HL-60 (cell line): ENCODE measurements at regions not wholly inside any gene's neighbourhood (a gene's known extent, or its start where the extent isn't known, plus 50 kb on each side); places are given as distances from the start of the nearest gene placed in this dataset.

Experiments
- CTCF ChIP-seq: IDR thresholded peaks from one replicate; pipeline ENCODE4 v1.5.1; 2011; ENCODE audit warnings: low read length, control low read depth, inconsistent platforms; ENCODE audit not compliant: insufficient read depth
- POLR2AphosphoS5 ChIP-seq: IDR thresholded peaks from 2 replicates; pipeline ENCODE4 v1.6.1; 2012; ENCODE audit warnings: low read depth

GRCh38 chr9:96075757-96076156, 200.3 kb downstream of the ERCC6L2 start:
- TF ChIP-seq CTCF (no peak), POLR2AphosphoS5 (no peak)
